ENCODE measurements at regions not wholly inside any gene's neighbourhood (a gene's known extent, or its start where the extent isn't known, plus 50 kb on each side); places are given as distances from the start of the nearest gene placed in this dataset.

DNA sequence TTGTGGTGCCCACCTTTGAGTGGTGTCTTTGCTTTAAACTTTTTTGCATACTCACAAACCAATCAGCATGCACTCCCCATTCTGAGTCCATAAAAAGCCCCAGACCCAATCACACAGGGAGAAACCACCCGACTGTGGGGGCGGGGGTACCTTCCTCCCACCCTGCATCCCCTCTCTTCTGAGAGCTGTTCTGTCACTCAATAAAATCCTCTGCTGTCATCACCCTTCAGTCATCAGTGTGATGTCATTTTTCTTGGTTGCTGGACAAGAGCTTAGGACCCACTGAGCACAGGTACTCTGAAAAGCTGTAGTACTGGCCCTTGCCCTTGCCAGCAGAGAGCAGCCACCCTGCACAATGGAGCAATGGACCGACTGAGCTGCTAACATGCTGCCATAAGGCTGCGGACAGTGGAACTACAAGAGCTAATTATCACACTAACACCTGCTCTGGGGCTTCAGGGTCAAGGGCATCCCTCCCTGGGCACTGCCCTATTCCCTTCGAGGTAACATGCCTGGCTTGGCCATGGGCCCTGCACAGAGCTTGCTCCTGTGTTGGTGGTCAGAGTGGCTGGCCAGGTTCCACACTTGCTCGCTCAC lies 62.9 kb upstream of the PGRMC2 start:
- no peak for DNase-seq (ENCODE audit: extremely low read depth, low read depth)
- TF ChIP-seq, protein P1, sequence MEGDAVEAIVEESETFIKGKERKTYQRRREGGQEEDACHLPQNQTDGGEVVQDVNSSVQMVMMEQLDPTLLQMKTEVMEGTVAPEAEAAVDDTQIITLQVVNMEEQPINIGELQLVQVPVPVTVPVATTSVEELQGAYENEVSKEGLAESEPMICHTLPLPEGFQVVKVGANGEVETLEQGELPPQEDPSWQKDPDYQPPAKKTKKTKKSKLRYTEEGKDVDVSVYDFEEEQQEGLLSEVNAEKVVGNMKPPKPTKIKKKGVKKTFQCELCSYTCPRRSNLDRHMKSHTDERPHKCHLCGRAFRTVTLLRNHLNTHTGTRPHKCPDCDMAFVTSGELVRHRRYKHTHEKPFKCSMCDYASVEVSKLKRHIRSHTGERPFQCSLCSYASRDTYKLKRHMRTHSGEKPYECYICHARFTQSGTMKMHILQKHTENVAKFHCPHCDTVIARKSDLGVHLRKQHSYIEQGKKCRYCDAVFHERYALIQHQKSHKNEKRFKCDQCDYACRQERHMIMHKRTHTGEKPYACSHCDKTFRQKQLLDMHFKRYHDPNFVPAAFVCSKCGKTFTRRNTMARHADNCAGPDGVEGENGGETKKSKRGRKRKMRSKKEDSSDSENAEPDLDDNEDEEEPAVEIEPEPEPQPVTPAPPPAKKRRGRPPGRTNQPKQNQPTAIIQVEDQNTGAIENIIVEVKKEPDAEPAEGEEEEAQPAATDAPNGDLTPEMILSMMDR (IDR thresholded peaks at IDR 0.05; ENCODE audit: low read depth, low read length), result no peak

DNA sequence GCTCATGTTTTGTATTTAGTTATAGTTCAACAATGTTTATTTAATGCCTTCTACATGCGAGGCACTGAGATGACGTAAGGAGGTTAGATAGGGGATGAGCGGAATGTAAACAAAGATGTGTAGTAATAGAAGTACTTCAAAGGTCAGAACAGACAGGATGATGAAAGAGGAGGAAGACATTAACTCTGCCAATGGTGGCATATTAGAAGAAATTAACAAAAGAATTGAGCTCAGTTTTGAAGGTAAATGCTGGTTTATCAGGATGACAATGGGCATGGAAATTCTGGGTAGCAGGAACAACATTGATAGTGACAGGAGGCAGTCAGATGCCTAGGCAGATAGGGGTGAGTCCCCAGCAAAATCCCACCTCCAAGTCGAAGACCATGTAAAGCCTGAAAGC lies 62.3 kb upstream of the PGRMC2 start:
- DNase-seq (ENCODE audit: extremely low read depth, low read depth), result peak; percentile 70
- TF ChIP-seq, protein P1 (IDR thresholded peaks at IDR 0.05; ENCODE audit: low read depth, low read length), result no peak

DNA sequence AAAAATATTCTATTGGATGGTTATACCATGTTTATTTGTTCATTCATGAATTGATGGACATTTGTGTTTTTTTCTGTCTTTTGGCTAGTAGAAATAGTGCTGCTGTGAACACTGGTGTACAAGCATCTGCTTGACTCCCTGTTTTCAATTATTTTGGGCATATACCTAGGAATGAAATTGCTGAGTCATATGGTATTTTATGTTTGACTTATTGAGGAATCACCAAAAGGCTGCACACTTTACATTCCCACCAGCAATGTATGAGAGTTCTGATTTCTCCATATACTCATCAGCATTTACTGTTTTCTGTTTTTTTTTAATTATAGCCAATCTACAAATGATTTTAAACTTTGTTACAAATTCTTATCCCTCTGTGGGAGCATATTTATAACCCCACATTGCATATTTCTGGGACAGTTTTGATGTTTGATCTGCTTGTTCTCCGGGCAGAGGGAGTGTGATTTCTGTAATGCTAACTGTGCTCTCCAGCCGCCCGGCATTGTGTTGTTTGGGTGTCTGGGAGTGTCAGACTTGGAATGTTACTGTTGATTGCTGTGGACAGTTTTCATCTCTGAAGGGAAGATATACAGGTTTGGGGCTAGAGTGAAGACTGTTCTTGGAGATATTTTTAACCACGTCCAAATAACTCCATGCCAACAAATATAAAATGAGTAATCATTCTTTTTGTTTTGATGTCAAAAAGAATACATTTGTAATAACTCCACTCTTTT lies 60.5 kb upstream of the PGRMC2 start:
- TF ChIP-seq, protein P1 (IDR thresholded peaks at IDR 0.05; ENCODE audit: low read depth, low read length), result no peak
- no peak for DNase-seq (ENCODE audit: extremely low read depth, low read depth)

DNA sequence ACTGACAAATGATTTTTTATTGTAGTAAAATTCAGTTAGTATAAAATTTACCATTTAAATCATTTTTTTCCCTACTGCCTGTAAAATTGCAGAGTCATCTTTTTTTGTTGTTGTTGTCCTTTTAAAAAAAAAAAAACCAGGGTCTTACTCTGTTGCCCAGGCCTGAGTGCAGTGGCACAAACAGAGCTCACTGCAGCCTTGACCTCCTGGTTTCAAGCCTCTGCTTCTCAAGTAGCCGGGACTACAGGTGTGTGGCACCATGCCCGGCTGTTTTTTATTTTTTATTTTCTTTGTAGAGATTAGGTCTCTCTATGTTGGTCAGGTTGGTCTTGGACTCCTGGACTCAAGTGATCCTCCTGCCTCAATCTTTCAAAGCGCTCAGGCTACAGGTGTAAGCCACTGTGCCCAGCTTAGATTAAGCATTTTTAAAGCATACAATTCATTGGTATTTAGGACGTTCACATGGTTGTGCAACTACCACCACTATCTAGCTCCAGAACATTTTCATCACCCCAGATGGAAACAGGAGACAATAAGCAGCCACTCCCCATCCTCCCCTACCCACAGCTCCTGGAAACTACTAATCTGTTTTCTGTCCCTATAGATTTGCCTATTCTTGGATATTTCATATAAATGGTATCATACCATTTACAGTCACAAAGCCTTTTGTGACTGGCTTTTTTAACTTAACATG lies 59.7 kb upstream of the PGRMC2 start:
- no peak for DNase-seq (ENCODE audit: extremely low read depth, low read depth)
- TF ChIP-seq, protein P1 (IDR thresholded peaks at IDR 0.05; ENCODE audit: low read depth, low read length), result no peak

DNA sequence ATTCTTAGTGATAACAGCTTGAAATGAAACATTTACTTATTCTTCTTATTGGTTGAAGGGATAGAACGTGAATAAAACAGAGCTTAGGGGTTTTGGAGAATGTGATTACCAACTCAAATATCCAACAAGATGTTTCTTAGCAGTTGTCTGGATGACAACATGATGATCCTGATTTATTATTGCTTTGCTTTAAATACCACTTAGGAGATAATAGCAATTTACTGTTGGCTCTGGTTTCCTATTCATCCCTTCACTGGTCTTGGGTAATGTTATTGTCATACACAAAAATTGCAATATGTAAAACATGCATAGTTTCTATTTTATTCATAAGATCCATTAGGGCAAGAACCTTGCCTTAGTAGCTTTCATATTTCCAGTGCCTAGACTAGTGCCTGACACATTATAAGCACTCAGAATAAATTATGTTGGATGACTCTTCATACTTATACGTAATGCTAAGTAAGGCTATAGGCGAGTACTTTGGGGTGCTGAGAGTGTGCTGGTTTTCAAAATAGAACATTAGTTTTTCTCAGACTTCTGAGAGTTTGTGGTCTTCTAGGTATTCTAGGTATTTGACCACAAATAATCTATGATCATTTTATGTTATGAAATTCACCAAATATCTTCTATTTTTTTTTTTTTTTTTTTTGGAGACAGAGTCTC lies 58.6 kb upstream of the PGRMC2 start:
- TF ChIP-seq, protein P1 (IDR thresholded peaks at IDR 0.05; ENCODE audit: low read depth, low read length), result no peak
- no peak for DNase-seq (ENCODE audit: extremely low read depth, low read depth)

DNA sequence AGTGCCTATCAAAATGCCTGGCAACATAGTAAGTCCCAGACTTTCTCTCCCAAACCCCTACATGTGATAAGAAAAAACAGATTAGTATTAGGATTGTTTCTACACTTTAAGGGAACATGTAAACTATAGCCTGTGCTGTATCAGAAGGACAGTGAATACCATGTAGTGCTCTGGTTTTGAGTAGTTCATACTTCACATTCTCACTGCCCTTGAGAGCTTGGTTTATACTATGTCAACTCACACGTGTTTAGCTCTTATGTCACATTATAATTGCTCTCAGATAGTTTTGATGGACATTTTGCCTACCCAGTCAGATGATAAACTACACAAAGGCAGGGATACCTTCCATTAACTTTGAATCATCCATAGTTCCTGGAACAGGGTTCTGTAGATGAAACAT lies 58.0 kb upstream of the PGRMC2 start:
- DNase-seq (ENCODE audit: extremely low read depth, low read depth), result no peak
- TF ChIP-seq, protein P1 (IDR thresholded peaks at IDR 0.05; ENCODE audit: low read depth, low read length), result no peak

All from AG09319 (cell line).